AG09319 (cell line): ENCODE measurements at regions not wholly inside any gene's neighbourhood (a gene's known extent, or its start where the extent isn't known, plus 50 kb on each side); places are given as distances from the start of the nearest gene placed in this dataset.

Source experiments
- DNase-seq: peaks from one replicate; pipeline ENCODE4 v3.0.0-alpha.2; 2010; ENCODE audit warnings: low read depth; ENCODE audit errors: extremely low read depth
- TF ChIP-seq, protein P1 (sequence below): IDR thresholded peaks from 2 replicates; pipeline ENCODE4 v1.5.1; 2011; ENCODE audit warnings: low read depth, mild to moderate bottlenecking, inconsistent platforms, low read length, moderate library complexity

DNA sequence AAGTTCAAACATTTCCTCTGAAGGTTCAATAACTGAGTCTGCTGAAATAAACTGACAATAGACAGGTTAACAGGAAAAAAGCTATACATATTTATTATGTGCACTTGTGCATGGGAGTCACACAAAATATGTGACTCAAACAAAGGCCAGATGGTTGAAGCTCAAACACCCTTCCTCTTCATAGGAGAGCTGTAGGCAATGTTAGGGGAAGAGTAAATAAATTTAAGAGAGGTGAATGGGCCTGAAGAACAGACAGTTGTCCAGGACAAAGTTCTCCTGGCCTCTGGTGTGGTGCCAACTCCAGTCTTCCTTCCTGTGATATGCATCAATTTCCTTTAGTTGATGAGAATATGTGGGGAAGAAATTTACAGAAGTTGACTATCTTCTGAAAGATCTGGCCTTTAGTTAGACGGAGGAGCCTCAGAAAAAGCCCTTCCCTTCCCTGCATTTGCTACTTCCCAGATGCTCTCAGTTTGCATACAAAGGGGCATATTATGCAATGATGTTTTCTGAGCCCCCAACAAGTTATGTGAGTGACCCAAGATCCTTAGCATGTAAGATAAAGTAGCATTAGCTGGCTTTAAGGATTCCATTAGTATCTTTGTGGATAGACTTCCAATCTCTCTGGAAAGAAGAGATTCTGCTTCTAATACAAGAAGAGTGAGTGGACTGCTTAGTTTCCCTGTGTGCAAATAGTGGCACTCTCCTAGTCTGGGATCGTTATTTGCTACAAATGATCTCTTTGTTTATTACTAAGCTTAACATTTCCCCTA, 96.4 kb upstream of the IGSF10 start:
- no peak for DNase-seq
- TF ChIP-seq, protein P1, sequence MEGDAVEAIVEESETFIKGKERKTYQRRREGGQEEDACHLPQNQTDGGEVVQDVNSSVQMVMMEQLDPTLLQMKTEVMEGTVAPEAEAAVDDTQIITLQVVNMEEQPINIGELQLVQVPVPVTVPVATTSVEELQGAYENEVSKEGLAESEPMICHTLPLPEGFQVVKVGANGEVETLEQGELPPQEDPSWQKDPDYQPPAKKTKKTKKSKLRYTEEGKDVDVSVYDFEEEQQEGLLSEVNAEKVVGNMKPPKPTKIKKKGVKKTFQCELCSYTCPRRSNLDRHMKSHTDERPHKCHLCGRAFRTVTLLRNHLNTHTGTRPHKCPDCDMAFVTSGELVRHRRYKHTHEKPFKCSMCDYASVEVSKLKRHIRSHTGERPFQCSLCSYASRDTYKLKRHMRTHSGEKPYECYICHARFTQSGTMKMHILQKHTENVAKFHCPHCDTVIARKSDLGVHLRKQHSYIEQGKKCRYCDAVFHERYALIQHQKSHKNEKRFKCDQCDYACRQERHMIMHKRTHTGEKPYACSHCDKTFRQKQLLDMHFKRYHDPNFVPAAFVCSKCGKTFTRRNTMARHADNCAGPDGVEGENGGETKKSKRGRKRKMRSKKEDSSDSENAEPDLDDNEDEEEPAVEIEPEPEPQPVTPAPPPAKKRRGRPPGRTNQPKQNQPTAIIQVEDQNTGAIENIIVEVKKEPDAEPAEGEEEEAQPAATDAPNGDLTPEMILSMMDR: no peak

DNA sequence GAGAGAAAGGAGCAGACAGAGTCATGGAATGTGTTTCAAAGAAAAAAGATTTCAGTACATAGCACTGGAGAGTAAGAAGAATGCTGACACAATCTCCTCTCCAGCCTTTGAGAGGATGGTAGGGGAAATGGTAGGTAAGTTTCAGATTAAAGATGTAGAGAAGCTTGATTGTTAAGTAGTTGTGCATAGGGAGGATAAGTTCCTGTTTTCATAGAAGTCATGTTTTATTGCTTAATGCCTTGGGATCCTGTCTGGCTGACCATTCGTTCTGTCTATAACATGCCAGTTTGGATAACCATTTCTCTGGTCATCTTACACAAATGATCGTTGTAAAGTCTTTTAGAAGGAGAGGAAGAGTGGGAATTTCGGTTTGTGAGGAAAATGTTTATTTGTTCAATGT, 95.7 kb upstream of the IGSF10 start:
- DNase-seq: no peak
- TF ChIP-seq, protein P1: no peak

DNA sequence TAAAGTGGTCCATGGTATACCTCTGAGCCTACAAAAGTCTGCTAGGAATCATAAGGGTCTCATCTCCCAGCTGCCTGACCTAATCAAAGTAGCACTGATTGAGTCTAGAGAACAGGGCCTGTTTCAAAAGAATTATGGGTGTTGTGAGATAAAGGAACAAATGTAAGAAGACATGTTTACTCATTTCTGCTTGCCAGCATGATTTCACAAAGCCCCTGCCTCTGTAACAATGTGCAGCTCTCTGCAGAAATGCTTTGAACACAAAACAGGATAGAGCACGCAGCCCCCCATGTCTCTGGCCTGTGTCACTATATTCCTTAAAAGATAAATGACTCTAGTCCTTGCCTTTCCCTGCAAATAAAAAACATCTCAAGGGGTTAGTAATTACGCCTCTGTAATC, 94.7 kb upstream of the IGSF10 start:
- TF ChIP-seq, protein P1: no peak

DNA sequence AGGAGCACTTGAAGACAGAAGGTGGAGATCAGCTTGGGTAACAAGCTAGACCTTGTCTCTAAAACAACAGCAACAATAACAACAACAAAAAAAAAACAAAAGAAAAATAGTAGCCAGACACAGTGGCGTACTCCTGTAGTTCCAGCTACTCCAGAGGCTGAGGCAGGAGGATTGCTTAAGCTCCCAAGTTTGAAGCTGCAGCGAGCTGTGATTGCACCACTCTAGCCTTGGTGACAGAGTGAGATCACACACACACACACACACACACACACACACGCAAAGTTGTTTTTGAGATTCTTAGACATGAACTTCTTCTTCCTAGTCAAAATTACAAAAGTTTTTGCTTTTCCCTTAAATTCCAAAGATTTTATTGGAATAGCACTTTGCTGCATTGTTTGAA, 93.0 kb upstream of the IGSF10 start:
- DNase-seq: no peak
- TF ChIP-seq, protein P1: no peak

More for the DNA sequence above, 94.7 kb upstream of the IGSF10 start:
- no peak for DNase-seq

DNA sequence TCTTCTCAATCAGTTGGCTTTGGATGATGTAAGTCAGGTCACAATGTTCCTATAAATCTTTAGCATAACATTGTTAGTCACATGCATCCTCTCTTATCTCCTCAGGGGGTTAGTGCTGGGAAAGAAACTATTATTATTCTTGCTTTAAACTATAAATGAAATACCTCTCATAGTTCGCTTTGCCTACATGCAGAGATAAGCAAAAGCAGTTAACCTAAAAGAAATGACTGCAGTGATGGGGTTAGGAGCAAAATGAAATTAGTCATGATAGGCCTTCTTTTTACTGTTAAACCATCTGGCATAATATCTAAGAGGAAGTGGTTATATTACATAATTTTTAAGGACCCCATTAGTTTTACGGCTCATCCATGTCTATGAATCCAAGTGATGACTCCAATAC, 91.7 kb upstream of the IGSF10 start:
- TF ChIP-seq, protein P1: no peak
- no peak for DNase-seq

DNA sequence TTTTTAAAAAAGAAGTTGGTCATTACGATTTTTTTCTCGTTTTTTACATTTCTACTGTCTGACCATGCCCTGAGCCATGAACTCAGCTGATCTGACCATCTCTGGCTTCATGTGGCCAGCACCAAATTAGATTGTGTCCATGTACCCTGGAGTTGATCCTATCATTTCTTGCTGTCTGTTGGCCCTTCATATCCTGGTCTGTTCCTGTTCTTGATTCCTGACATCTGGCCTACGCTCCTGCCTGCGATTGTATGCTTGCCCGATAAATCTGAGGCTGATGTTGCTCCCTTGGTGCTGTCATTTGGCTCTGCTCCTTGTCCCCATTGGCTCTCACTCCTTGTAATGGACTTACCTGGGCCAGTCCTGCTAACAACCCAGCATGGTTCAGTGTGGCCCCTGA, 89.8 kb upstream of the IGSF10 start:
- TF ChIP-seq, protein P1: no peak
- DNase-seq: no peak

DNA sequence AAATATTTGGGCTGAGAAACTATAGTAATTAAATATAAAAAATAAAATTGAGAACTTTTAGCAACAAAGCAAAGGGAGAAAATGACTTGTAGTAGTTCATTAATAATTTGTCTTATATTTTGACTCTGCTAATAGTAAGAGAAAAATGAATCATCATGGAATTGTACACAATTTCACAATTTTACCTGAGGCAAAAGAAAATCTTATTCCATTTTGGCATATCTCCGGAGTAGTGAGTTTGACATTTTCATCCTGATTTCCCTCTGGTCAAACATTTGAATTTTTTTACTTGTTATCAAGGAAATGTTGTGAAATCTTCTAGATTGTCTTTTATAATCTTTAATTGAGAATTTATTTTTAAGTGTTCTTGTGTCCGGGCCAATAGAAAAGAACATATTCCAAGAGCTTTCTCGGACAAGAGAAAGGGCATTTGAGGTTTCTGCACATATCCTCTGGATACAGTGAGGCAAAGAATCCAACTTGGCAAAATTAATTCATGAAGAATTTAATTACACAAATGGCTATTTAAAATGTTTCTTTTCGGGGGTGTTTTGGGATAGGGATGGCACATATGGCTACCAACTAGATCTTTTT, 89.3 kb upstream of the IGSF10 start:
- TF ChIP-seq, protein P1: no peak
- DNase-seq: no peak
